ENCODE measurements at regions not wholly inside any gene's neighbourhood (a gene's known extent, or its start where the extent isn't known, plus 50 kb on each side); places are given as distances from the start of the nearest gene placed in this dataset.

- no peak for DNase-seq (ENCODE audit: low read depth)
These were observed 1469.0 kb upstream of the PABPC4L start for GRCh38 chr4:135670548-135670947.
